GM23338 (cell line): ENCODE measurements at regions not wholly inside any gene's neighbourhood (a gene's known extent, or its start where the extent isn't known, plus 50 kb on each side); places are given as distances from the start of the nearest gene placed in this dataset.

Experiments used
- CREB1 ChIP-seq: fragments of 250-450 bp; sonication (Bioruptor Pico); IDR thresholded peaks from 2 replicates; pipeline ENCODE4 v1.5.0; 2020; ENCODE audit warnings: low read depth, mild to moderate bottlenecking, moderate library complexity
- CTCF ChIP-seq, 2 experiments: fragments of 200-600 bp in 1 of 2; sonication (generic) in 1 of 2; conservative IDR thresholded peaks; 2 replicates each; pipeline versions ENCODE4 v1.5.1 to v1.6.1; 2016 to 2017; ENCODE audit warnings: antibody characterized with exemption in 2 of 2, low read depth in 2 of 2, mild to moderate bottlenecking in 2 of 2, moderate library complexity in 1 of 2
- EZH2 ChIP-seq: fragments of 200-600 bp; sonication (generic); IDR thresholded peaks from one replicate; pipeline ENCODE4 v1.8.0; 2017; ENCODE audit warnings: antibody characterized with exemption, mild to moderate bottlenecking, low read depth; ENCODE audit not compliant: unreplicated experiment
- EZH2phosphoT487 ChIP-seq: fragments of 200-600 bp; sonication (generic); IDR thresholded peaks from one replicate; pipeline ENCODE4 v1.8.1; 2018; ENCODE audit warnings: antibody characterized with exemption; ENCODE audit not compliant: unreplicated experiment
- JUNB ChIP-seq: IDR thresholded peaks from one replicate; pipeline ENCODE4 v1.6.1; 2016; ENCODE audit warnings: antibody characterized with exemption; ENCODE audit not compliant: unreplicated experiment
- NANOG ChIP-seq: IDR thresholded peaks from 2 replicates; pipeline ENCODE4 v1.6.1; 2016; ENCODE audit warnings: antibody characterized with exemption, borderline replicate concordance
- POLR2AphosphoS5 ChIP-seq: IDR thresholded peaks from 2 replicates; pipeline ENCODE4 v1.6.1; 2016; ENCODE audit warnings: antibody characterized with exemption, low read depth
- STAT1 ChIP-seq: IDR thresholded peaks from one replicate; pipeline ENCODE4 v1.6.1; 2016; ENCODE audit warnings: antibody characterized with exemption; ENCODE audit not compliant: unreplicated experiment
- ZNF114 ChIP-seq: fragments of 250-450 bp; sonication (Bioruptor Pico); IDR thresholded peaks from 2 replicates; pipeline ENCODE4 v1.5.0; 2020; ENCODE audit warnings: mild to moderate bottlenecking, moderate library complexity
- ZNF331 ChIP-seq: fragments of 250-450 bp; sonication (Bioruptor Pico); IDR thresholded peaks from 2 replicates; pipeline ENCODE4 v1.5.0; 2020; ENCODE audit warnings: low read depth, mild to moderate bottlenecking, moderate library complexity
- ZNF462 ChIP-seq: fragments of 250-450 bp; sonication (Bioruptor Pico); IDR thresholded peaks from 2 replicates; pipeline ENCODE4 v1.5.0; 2020; ENCODE audit warnings: mild to moderate bottlenecking, moderate library complexity
- TF ChIP-seq, protein P1 (sequence below): IDR thresholded peaks from one replicate; pipeline ENCODE4 v1.6.1; 2018; ENCODE audit warnings: antibody characterized with exemption; ENCODE audit not compliant: unreplicated experiment
- TF ChIP-seq, protein P2 (sequence below): IDR thresholded peaks from 2 replicates; pipeline ENCODE4 v1.6.1; 2016; ENCODE audit warnings: antibody characterized with exemption

- no peak for TF ChIP-seq CTCF (conservative IDR thresholded peaks at IDR 0.05; ENCODE audit: low read depth in 2 of 2)
- TF ChIP-seq NANOG, result no peak
- no peak for TF ChIP-seq EZH2phosphoT487
- TF ChIP-seq, protein P1, sequence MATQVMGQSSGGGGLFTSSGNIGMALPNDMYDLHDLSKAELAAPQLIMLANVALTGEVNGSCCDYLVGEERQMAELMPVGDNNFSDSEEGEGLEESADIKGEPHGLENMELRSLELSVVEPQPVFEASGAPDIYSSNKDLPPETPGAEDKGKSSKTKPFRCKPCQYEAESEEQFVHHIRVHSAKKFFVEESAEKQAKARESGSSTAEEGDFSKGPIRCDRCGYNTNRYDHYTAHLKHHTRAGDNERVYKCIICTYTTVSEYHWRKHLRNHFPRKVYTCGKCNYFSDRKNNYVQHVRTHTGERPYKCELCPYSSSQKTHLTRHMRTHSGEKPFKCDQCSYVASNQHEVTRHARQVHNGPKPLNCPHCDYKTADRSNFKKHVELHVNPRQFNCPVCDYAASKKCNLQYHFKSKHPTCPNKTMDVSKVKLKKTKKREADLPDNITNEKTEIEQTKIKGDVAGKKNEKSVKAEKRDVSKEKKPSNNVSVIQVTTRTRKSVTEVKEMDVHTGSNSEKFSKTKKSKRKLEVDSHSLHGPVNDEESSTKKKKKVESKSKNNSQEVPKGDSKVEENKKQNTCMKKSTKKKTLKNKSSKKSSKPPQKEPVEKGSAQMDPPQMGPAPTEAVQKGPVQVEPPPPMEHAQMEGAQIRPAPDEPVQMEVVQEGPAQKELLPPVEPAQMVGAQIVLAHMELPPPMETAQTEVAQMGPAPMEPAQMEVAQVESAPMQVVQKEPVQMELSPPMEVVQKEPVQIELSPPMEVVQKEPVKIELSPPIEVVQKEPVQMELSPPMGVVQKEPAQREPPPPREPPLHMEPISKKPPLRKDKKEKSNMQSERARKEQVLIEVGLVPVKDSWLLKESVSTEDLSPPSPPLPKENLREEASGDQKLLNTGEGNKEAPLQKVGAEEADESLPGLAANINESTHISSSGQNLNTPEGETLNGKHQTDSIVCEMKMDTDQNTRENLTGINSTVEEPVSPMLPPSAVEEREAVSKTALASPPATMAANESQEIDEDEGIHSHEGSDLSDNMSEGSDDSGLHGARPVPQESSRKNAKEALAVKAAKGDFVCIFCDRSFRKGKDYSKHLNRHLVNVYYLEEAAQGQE, result no peak
- TF ChIP-seq EZH2, result no peak
- no peak for TF ChIP-seq POLR2AphosphoS5
- TF ChIP-seq JUNB, result no peak
- TF ChIP-seq, protein P2, sequence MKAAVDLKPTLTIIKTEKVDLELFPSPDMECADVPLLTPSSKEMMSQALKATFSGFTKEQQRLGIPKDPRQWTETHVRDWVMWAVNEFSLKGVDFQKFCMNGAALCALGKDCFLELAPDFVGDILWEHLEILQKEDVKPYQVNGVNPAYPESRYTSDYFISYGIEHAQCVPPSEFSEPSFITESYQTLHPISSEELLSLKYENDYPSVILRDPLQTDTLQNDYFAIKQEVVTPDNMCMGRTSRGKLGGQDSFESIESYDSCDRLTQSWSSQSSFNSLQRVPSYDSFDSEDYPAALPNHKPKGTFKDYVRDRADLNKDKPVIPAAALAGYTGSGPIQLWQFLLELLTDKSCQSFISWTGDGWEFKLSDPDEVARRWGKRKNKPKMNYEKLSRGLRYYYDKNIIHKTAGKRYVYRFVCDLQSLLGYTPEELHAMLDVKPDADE, result no peak
- no peak for TF ChIP-seq STAT1
- TF ChIP-seq CREB1, result no peak
- TF ChIP-seq ZNF114 (CRISPR knock-in tag), result no peak
- no peak for TF ChIP-seq ZNF331
- TF ChIP-seq ZNF462, result no peak
Measured at GRCh38 chr2:59998324-59998723, 555.1 kb downstream of the BCL11A start.
